Breast epithelium (tissue), 3 donors: ENCODE measurements at regions not wholly inside any gene's neighbourhood (a gene's known extent, or its start where the extent isn't known, plus 50 kb on each side); places are given as distances from the start of the nearest gene placed in this dataset.

Source experiments
- POLR2A ChIP-seq: fragments of 450-650 bp; IDR thresholded peaks from one replicate; pipeline ENCODE4 v1.6.1; 2016; ENCODE audit warnings: antibody characterized with exemption, mild to moderate bottlenecking, moderate library complexity
- POLR2AphosphoS5 ChIP-seq, 3 donors: sonication (generic); formaldehyde crosslinking; IDR thresholded peaks; one replicate each; pipeline ENCODE4 v1.6.1; 2017; ENCODE audit warnings: antibody characterized with exemption in 3 of 3
- TF ChIP-seq, protein P1 (sequence below), 3 donors: fragments of 450-650 bp; IDR thresholded peaks; one replicate each; pipeline ENCODE4 v1.5.1; 2016 to 2017; ENCODE audit warnings: antibody characterized with exemption in 3 of 3, mild to moderate bottlenecking in 3 of 3, moderate library complexity in 3 of 3

DNA sequence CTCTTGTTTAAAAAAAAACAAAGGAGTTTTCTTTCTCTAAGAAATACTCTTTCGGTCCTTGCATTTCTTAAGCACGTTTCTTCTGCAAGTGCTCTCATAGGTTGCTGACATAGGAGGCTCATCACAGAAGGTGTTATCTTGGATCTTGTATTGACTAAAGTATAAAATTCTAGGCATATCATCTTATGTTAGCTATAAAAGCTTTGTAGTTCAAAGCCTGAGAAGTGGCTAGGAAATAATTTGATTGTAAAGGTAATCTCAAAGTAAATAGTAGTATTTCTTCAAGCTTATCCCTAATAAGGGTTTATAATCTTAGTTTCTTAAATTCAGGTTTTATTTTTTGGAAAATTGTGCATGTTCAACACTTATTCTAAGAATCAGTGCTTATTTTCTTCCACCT, 778.9 kb downstream of the TMTC2 start:
- TF ChIP-seq, protein P1, sequence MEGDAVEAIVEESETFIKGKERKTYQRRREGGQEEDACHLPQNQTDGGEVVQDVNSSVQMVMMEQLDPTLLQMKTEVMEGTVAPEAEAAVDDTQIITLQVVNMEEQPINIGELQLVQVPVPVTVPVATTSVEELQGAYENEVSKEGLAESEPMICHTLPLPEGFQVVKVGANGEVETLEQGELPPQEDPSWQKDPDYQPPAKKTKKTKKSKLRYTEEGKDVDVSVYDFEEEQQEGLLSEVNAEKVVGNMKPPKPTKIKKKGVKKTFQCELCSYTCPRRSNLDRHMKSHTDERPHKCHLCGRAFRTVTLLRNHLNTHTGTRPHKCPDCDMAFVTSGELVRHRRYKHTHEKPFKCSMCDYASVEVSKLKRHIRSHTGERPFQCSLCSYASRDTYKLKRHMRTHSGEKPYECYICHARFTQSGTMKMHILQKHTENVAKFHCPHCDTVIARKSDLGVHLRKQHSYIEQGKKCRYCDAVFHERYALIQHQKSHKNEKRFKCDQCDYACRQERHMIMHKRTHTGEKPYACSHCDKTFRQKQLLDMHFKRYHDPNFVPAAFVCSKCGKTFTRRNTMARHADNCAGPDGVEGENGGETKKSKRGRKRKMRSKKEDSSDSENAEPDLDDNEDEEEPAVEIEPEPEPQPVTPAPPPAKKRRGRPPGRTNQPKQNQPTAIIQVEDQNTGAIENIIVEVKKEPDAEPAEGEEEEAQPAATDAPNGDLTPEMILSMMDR (IDR thresholded peaks at IDR 0.05): no peak
- TF ChIP-seq POLR2AphosphoS5 (IDR thresholded peaks at IDR 0.05): no peak
- no peak for TF ChIP-seq POLR2A
